Right lobe of liver (tissue), 4 donors: ENCODE measurements at regions not wholly inside any gene's neighbourhood (a gene's known extent, or its start where the extent isn't known, plus 50 kb on each side); places are given as distances from the start of the nearest gene placed in this dataset.

ENCODE experiments used
- CTCF ChIP-seq, 4 donors: fragments of 200-600 bp in 3 of 4; fragments of 450-650 bp in 1 of 4; IDR thresholded peaks; one replicate each; pipeline versions ENCODE4 v1.5.1 to v1.8.0; 2016 to 2022; ENCODE audit warnings: antibody characterized with exemption in 4 of 4, mild to moderate bottlenecking in 2 of 4
- POLR2A ChIP-seq: fragments of 450-650 bp; IDR thresholded peaks from one replicate; pipeline ENCODE4 v1.6.1; 2017; ENCODE audit warnings: antibody characterized with exemption, mild to moderate bottlenecking
- donor health status: DM: no; HTN: no; CAD: no.
- donor health status: DM: no; HTN: no; CAD: no.
- donor health status: DM: no; HTN: yes; CAD: no.

- TF ChIP-seq POLR2A (no peak), CTCF (IDR thresholded peaks at IDR 0.05) (no peak)
Observed at GRCh38 chr6:44606976-44607375, 219.5 kb downstream of the CDC5L start.
